Panc1 (cell line): ENCODE measurements at regions not wholly inside any gene's neighbourhood (a gene's known extent, or its start where the extent isn't known, plus 50 kb on each side); places are given as distances from the start of the nearest gene placed in this dataset.

Source experiments
- ATAC-seq: fragments of 200-7000 bp; cut with Tn5 transposase; 2 replicates; pipeline ENCODE4 v1.9.1; 2020; ENCODE audit warnings: mild to moderate bottlenecking, moderate library complexity
- BruUV-seq: library from RNA; stranded (reverse); fragments of 400-500 nt; replicated peaks from 2 replicates; lab custom pipeline; 2021; lab: Mats Ljungman, UMichigan
- CTCF ChIA-PET: fragments of 300-600 bp; sonication (Branson Sonifier 250); formaldehyde crosslinking; loops from one replicate; lab custom pipeline; 2022; ENCODE audit warnings: antibody characterized with exemption; lab: Charles Lee
- POLR2A ChIA-PET: fragments of 300-600 bp; sonication (Branson Sonifier 250); formaldehyde crosslinking; loops from one replicate; lab custom pipeline; 2022; ENCODE audit warnings: antibody characterized with exemption; lab: Charles Lee
- DNase-seq: peaks from one replicate; pipeline ENCODE4 v3.0.0-alpha.2; 2010; ENCODE audit warnings: low read depth, low spot score
- H3K27ac ChIP-seq: 2 replicates; pipeline ENCODE4 v1.5.1; 2011; ENCODE audit warnings: mild to moderate bottlenecking, low read length, inconsistent platforms
- H3K27me3 ChIP-seq: fragments of 200-500 bp; sonication (Bioruptor generic); 2 replicates; pipeline ENCODE4 v1.6.0; 2014; ENCODE audit warnings: low read length, inconsistent platforms; ENCODE audit not compliant: control insufficient read depth, insufficient read depth
- H3K36me3 ChIP-seq: fragments of 200-500 bp; sonication (Bioruptor generic); 2 replicates; pipeline ENCODE4 v1.5.1; 2014; ENCODE audit warnings: inconsistent platforms, mild to moderate bottlenecking, low read length, moderate library complexity; ENCODE audit not compliant: control insufficient read depth, insufficient read depth
- H3K4me1 ChIP-seq: 2 replicates; pipeline ENCODE4 v1.5.1; 2011; ENCODE audit warnings: inconsistent platforms, mild to moderate bottlenecking, low read length, moderate library complexity; ENCODE audit not compliant: control insufficient read depth, insufficient read depth
- H3K4me3 ChIP-seq, 2 experiments: 2 replicates each; pipeline ENCODE4 v1.5.1; 2011 to 2012; ENCODE audit warnings: low read depth in 2 of 2, low read length in 2 of 2, mild to moderate bottlenecking in 2 of 2, inconsistent platforms in 1 of 2, moderate library complexity in 1 of 2
- H3K9me3 ChIP-seq: fragments of 200-500 bp; sonication (Bioruptor generic); 2 replicates; pipeline ENCODE4 v1.5.1; 2014; ENCODE audit warnings: low read depth, mild to moderate bottlenecking, inconsistent platforms, low read length, moderate library complexity; ENCODE audit not compliant: control insufficient read depth, insufficient read depth
- CTCF ChIP-seq: fragments of 450-650 bp; IDR thresholded peaks from 2 replicates; pipeline ENCODE4 v1.5.1; 2017; ENCODE audit warnings: mild to moderate bottlenecking
- POLR2AphosphoS5 ChIP-seq: IDR thresholded peaks from 2 replicates; pipeline ENCODE4 v1.6.1; 2012; ENCODE audit warnings: mild to moderate bottlenecking, low read depth, low read length, moderate library complexity
- SIN3A ChIP-seq: IDR thresholded peaks from 2 replicates; pipeline ENCODE4 v1.6.1; 2012; ENCODE audit warnings: low read depth, mild to moderate bottlenecking, low read length, moderate library complexity, borderline replicate concordance; ENCODE audit not compliant: insufficient read depth
- TCF7L2 ChIP-seq: IDR thresholded peaks from 2 replicates; pipeline ENCODE4 v1.6.1; 2011; ENCODE audit warnings: mild to moderate bottlenecking, low read depth, low read length, inconsistent platforms
- in situ Hi-C: cut with HindIII; loops from 2 replicates; pipeline ENCODE4 v1.10.0; 2016; ENCODE audit warnings: low sequenced_read_pairs, low pct_unique_long_range_greater_than_20kb
- intact Hi-C: fragments of 100-400 bp; cut with micrococcal nuclease; formaldehyde crosslinking; loops from one replicate; pipeline ENCODE4 v1.10.0; 2022; ENCODE audit not compliant: unreplicated experiment
- TF ChIP-seq, protein P1 (sequence below), 2 experiments: IDR thresholded peaks; 2 replicates each; pipeline ENCODE4 v1.6.1; 2011 to 2012; ENCODE audit warnings: low read depth in 2 of 2, control low read depth in 1 of 2, low read length in 1 of 2, mild to moderate bottlenecking in 1 of 2, moderate library complexity in 1 of 2; ENCODE audit not compliant: insufficient read depth in 1 of 2

DNA sequence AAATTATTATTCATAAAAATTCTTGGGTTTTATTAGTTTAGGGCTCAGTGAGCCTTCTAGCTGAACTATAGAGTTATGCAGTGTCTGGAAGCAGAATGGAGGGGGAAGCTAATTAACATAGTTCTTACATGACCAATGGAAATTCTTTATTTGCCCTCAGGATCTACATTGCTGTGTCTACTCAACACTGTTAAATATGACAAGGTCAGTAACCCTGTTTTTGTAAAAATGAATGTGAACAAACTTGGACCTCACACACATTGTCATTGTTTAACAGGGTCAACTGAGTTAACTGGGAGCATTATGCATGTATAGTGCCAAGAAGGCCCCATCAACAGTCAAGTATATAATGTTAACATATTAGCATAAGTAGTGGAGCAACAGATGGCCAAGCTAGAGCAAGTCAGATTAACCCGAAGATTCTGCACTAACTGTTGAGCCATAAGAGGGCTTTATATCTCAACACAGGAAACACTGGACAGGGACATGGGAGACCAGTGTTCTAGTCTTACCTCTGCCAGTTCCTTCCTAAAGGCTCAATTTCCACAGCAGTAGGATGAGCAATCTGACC is 122.5 kb upstream of the SEM1 start:
- no TSS peak for BruUV-seq
- Histone ChIP-seq H3K27ac (no peak overlapping the region), H3K36me3 (no peaks in the 10 kb centered on the region), H3K4me1 (no peaks in the 10 kb centered on the region), H3K27me3 (no peaks in the 10 kb centered on the region), H3K9me3 (no peaks in the 10 kb centered on the region), H3K4me3 (no peak overlapping the region)
- no peak for DNase-seq
- ATAC-seq = no peak
- ChIA-PET POLR2A (no interaction called here), CTCF (no interaction called here)
- in situ Hi-C loops = no loop called here
- intact Hi-C loops = no loop called here
- TF ChIP-seq CTCF = no peak

- H3K36me3 ChIP-seq = no peaks in the 10 kb centered on the region
- H3K4me1 ChIP-seq = no peaks in the 10 kb centered on the region
- H3K27ac ChIP-seq = no peak overlapping the region; the same call in 1 of the 2 replicates
- in situ Hi-C loops = no loop called here
- CTCF ChIA-PET = no interaction called here
- H3K4me3 ChIP-seq = no peak overlapping the region
- no peak for DNase-seq
- no peaks in the 10 kb centered on the region for H3K27me3 ChIP-seq
- peak; percentile 65 for TF ChIP-seq TCF7L2
- no peak for TF ChIP-seq POLR2AphosphoS5
- no peak for TF ChIP-seq SIN3A
- POLR2A ChIA-PET = no interaction called here
- BruUV-seq = no TSS peak
- no peaks in the 10 kb centered on the region for H3K9me3 ChIP-seq
- intact Hi-C loops = no loop called here
- ATAC-seq = no peak
Measured at GRCh38 chr7:96833676-96834453, 124.2 kb upstream of the SEM1 start.

GRCh38 chr7:96836456-96836855 is 126.8 kb upstream of the SEM1 start:
- Histone ChIP-seq H3K27me3 (no peaks in the 10 kb centered on the region), H3K4me1 (no peaks in the 10 kb centered on the region), H3K27ac (no peak overlapping the region), H3K9me3 (no peaks in the 10 kb centered on the region), H3K4me3 (no peak overlapping the region), H3K36me3 (no peaks in the 10 kb centered on the region)
- ChIA-PET CTCF (no interaction called here), POLR2A (no interaction called here)
- in situ Hi-C loops = no loop called here
- DNase-seq (no peak), ATAC-seq (no peak)
- TF ChIP-seq TCF7L2 (no peak), CTCF (no peak), POLR2AphosphoS5 (no peak)
- TF ChIP-seq, protein P1, sequence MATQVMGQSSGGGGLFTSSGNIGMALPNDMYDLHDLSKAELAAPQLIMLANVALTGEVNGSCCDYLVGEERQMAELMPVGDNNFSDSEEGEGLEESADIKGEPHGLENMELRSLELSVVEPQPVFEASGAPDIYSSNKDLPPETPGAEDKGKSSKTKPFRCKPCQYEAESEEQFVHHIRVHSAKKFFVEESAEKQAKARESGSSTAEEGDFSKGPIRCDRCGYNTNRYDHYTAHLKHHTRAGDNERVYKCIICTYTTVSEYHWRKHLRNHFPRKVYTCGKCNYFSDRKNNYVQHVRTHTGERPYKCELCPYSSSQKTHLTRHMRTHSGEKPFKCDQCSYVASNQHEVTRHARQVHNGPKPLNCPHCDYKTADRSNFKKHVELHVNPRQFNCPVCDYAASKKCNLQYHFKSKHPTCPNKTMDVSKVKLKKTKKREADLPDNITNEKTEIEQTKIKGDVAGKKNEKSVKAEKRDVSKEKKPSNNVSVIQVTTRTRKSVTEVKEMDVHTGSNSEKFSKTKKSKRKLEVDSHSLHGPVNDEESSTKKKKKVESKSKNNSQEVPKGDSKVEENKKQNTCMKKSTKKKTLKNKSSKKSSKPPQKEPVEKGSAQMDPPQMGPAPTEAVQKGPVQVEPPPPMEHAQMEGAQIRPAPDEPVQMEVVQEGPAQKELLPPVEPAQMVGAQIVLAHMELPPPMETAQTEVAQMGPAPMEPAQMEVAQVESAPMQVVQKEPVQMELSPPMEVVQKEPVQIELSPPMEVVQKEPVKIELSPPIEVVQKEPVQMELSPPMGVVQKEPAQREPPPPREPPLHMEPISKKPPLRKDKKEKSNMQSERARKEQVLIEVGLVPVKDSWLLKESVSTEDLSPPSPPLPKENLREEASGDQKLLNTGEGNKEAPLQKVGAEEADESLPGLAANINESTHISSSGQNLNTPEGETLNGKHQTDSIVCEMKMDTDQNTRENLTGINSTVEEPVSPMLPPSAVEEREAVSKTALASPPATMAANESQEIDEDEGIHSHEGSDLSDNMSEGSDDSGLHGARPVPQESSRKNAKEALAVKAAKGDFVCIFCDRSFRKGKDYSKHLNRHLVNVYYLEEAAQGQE (IDR thresholded peaks at IDR 0.05; ENCODE audit: insufficient read depth in 1 of 2, low read depth in 2 of 2, low read length in 1 of 2) = no peak
- intact Hi-C loops = no loop called here
- no TSS peak for BruUV-seq
